Endothelial cell of umbilical vein (primary cell): ENCODE measurements at regions not wholly inside any gene's neighbourhood (a gene's known extent, or its start where the extent isn't known, plus 50 kb on each side); places are given as distances from the start of the nearest gene placed in this dataset.

ENCODE experiments used
- EZH2 ChIP-seq: IDR thresholded peaks from 2 replicates; pipeline ENCODE4 v1.6.1; 2012; ENCODE audit warnings: borderline replicate concordance, low read depth, mild to moderate bottlenecking, moderate library complexity, low read length, inconsistent platforms; ENCODE audit not compliant: severe bottlenecking
- FOS ChIP-seq: IDR thresholded peaks from 2 replicates; pipeline ENCODE4 v1.6.1; 2011; ENCODE audit warnings: mild to moderate bottlenecking, low read length, moderate library complexity, borderline replicate concordance; ENCODE audit not compliant: insufficient read depth
- JUN ChIP-seq: IDR thresholded peaks from 2 replicates; pipeline ENCODE4 v1.6.1; 2011; ENCODE audit warnings: borderline replicate concordance, low read depth; ENCODE audit not compliant: insufficient read length, insufficient read depth
- MYC ChIP-seq: IDR thresholded peaks from one replicate; pipeline ENCODE4 v1.6.1; 2011; ENCODE audit warnings: mild to moderate bottlenecking, low read depth, low read length
- POLR2A ChIP-seq: IDR thresholded peaks from 2 replicates; pipeline ENCODE4 v1.6.1; 2012; ENCODE audit warnings: low read depth, mild to moderate bottlenecking, control low read depth, low read length
- POLR2AphosphoS5 ChIP-seq: IDR thresholded peaks from 2 replicates; pipeline ENCODE4 v1.6.1; 2012; ENCODE audit warnings: low read depth, mild to moderate bottlenecking, control low read depth, low read length, moderate library complexity; ENCODE audit not compliant: insufficient read depth
- TF ChIP-seq, protein P1 (sequence below), 2 donors: IDR thresholded peaks; 1 replicate in 1 of 2; 2 replicates in 1 of 2; pipeline ENCODE4 v1.5.1; 2011; ENCODE audit warnings: low read length in 2 of 2, mild to moderate bottlenecking in 2 of 2, moderate library complexity in 2 of 2, control low read depth in 1 of 2, inconsistent platforms in 1 of 2, low read depth in 1 of 2; ENCODE audit not compliant: insufficient read depth in 1 of 2; ENCODE audit errors: extremely low read depth in 1 of 2

DNA sequence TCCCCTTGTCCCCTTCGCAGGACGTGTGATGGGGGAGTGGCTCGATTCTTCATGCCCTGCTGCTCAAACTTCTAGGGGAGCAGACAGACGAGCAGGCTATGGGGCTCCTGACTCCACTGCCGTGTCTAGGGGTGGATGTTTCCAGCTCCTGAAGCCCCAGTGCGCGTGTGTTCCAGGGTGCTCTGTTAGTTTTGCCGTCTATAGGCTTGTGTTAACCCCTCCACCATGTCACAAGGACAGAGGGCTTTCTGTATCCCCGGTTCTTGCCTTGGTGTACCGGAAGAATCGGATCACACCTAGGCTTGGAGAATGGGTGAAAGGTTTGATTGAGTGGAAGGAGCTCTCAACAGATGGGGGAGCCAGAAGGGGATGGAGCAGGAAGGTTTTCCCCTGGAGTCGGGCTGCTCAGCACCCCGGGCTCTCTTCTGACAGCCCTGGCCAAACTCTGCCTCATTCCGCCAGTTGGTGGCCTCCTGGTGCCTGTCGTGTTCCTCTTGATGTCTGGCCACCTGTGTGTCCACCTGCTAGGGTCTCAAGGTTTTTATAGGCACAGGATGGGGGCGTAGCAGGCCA is 810.7 kb downstream of the BRD1 start:
- TF ChIP-seq, protein P1, sequence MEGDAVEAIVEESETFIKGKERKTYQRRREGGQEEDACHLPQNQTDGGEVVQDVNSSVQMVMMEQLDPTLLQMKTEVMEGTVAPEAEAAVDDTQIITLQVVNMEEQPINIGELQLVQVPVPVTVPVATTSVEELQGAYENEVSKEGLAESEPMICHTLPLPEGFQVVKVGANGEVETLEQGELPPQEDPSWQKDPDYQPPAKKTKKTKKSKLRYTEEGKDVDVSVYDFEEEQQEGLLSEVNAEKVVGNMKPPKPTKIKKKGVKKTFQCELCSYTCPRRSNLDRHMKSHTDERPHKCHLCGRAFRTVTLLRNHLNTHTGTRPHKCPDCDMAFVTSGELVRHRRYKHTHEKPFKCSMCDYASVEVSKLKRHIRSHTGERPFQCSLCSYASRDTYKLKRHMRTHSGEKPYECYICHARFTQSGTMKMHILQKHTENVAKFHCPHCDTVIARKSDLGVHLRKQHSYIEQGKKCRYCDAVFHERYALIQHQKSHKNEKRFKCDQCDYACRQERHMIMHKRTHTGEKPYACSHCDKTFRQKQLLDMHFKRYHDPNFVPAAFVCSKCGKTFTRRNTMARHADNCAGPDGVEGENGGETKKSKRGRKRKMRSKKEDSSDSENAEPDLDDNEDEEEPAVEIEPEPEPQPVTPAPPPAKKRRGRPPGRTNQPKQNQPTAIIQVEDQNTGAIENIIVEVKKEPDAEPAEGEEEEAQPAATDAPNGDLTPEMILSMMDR (IDR thresholded peaks at IDR 0.05; ENCODE audit: extremely low read depth in 1 of 2, insufficient read depth in 1 of 2, low read depth in 1 of 2, low read length in 2 of 2), result no peak
- no peak for TF ChIP-seq JUN
- no peak for TF ChIP-seq POLR2AphosphoS5
- no peak for TF ChIP-seq POLR2A
- TF ChIP-seq EZH2, result no peak
- no peak for TF ChIP-seq MYC
- TF ChIP-seq FOS, result no peak
